HepG2 (cell line): ENCODE measurements at regions not wholly inside any gene's neighbourhood (a gene's known extent, or its start where the extent isn't known, plus 50 kb on each side); places are given as distances from the start of the nearest gene placed in this dataset.

Source experiments
- ATAC-seq: fragments of 200-7000 bp; cut with Tn5 transposase; 3 replicates; pipeline ENCODE4 v1.9.1; 2020; ENCODE audit warnings: mild to moderate bottlenecking, moderate library complexity
- BruUV-seq: library from RNA; stranded (reverse); fragments of 400-500 nt; replicated peaks from 2 replicates; lab custom pipeline; 2021; lab: Mats Ljungman, UMichigan
- CTCF ChIA-PET: fragments of 300-600 bp; formaldehyde crosslinking; extraction: SDS; loops from one replicate; lab custom pipeline; 2021; ENCODE audit warnings: low total read pairs, inconsistent platforms, low intra/inter-chr PET ratio; lab: Yijun Ruan, JAX
- POLR2A ChIA-PET: fragments of 350-600 bp; sonication (Branson Sonifier 250); formaldehyde crosslinking; loops from one replicate; lab custom pipeline; 2020; ENCODE audit warnings: antibody characterized with exemption, inconsistent platforms; lab: Yijun Ruan, JAX
- DNase-seq: peaks from one replicate; pipeline ENCODE4 v3.0.0-alpha.2; 2015; ENCODE audit warnings: low spot score
- FAIRE-seq: peaks from 3 replicates; lab custom pipeline; 2011; peaks lifted over from hg19 to GRCh38; lab: Jason Lieb, UNC
- H2AFZ ChIP-seq: one replicate; pipeline ENCODE4 v1.6.1; 2011; ENCODE audit warnings: low read length, inconsistent platforms
- H3K27ac ChIP-seq: fragments of 300-600 bp; 3 replicates; pipeline ENCODE4 v1.8.0; 2011; ENCODE audit warnings: mixed run types, mild to moderate bottlenecking, mixed read lengths, low read length, inconsistent platforms; ENCODE audit not compliant: insufficient read depth; ENCODE audit errors: extremely low read length
- H3K27me3 ChIP-seq, 2 experiments: fragments of 200-600 bp in 1 of 2; 2 replicates in 1 of 2; 3 replicates in 1 of 2; pipeline versions ENCODE4 v1.6.0 to v1.8.0; 2011; ENCODE audit warnings: low read length in 2 of 2, mild to moderate bottlenecking in 2 of 2, moderate library complexity in 2 of 2, inconsistent platforms in 1 of 2; ENCODE audit not compliant: insufficient read depth in 2 of 2, control insufficient read depth in 1 of 2
- H3K36me3 ChIP-seq, 2 experiments: fragments of 200-600 bp in 1 of 2; replicated peaks in 1 of 2; 2 replicates in 1 of 2; 3 replicates in 1 of 2; pipeline versions ENCODE4 v1.5.1 to v1.8.0; 2011; ENCODE audit warnings: low read length in 2 of 2, inconsistent platforms in 1 of 2; ENCODE audit not compliant: insufficient read depth in 2 of 2, control insufficient read depth in 1 of 2
- H3K4me1 ChIP-seq: 2 replicates; pipeline ENCODE4 v1.5.1; 2012; ENCODE audit warnings: low read length, inconsistent platforms; ENCODE audit not compliant: insufficient read depth
- H3K4me2 ChIP-seq: 2 replicates; pipeline ENCODE4 v1.6.0; 2011; ENCODE audit warnings: low read depth, low read length, inconsistent platforms
- H3K4me3 ChIP-seq, 3 experiments: fragments of 200-600 bp in 1 of 3; sonication (generic), shearing (Covaris generic) in 1 of 3; replicated peaks in 1 of 3; 2 replicates each; pipeline ENCODE4 v1.5.1; 2011 to 2016; ENCODE audit warnings: low read length in 3 of 3, inconsistent platforms in 2 of 3, low read depth in 2 of 3, mild to moderate bottlenecking in 2 of 3, control low read depth in 1 of 3, mixed read lengths in 1 of 3; ENCODE audit not compliant: insufficient read depth in 1 of 3
- H3K79me2 ChIP-seq: one replicate; pipeline ENCODE4 v1.6.1; 2011; ENCODE audit warnings: low read length, inconsistent platforms; ENCODE audit not compliant: insufficient read depth
- H3K9ac ChIP-seq: 2 replicates; pipeline ENCODE4 v1.6.0; 2011; ENCODE audit warnings: mild to moderate bottlenecking, low read depth, low read length, inconsistent platforms; ENCODE audit not compliant: insufficient read depth
- H3K9me3 ChIP-seq: 2 replicates; pipeline ENCODE4 v1.5.1; 2012; ENCODE audit warnings: mild to moderate bottlenecking, low read length
- H4K20me1 ChIP-seq: 2 replicates; pipeline ENCODE4 v1.6.0; 2011; ENCODE audit warnings: inconsistent platforms, mild to moderate bottlenecking, low read length, moderate library complexity; ENCODE audit not compliant: insufficient read depth
- KDM5B ChIP-seq: sonication (generic); formaldehyde crosslinking; IDR thresholded peaks from 2 replicates; pipeline ENCODE4 v1.4.0; 2020; ENCODE audit warnings: missing genetic modification reagents, mild to moderate bottlenecking, borderline replicate concordance
- PRPF4 ChIP-seq: fragments of 200-400 bp; formaldehyde crosslinking; IDR thresholded peaks from 2 replicates; pipeline ENCODE4 v1.6.1; 2016; ENCODE audit warnings: low read length, low read depth; ENCODE audit not compliant: poor library complexity, severe bottlenecking
- ZHX2 ChIP-seq, 2 experiments: sonication (generic) in 1 of 2; formaldehyde crosslinking in 1 of 2; IDR thresholded peaks; 2 replicates each; pipeline versions ENCODE4 v1.6.1 to v1.9.0; 2014 to 2022; ENCODE audit warnings: antibody characterized with exemption in 1 of 2, borderline replicate concordance in 1 of 2, inconsistent platforms in 1 of 2, low read depth in 1 of 2, missing genetic modification reagents in 1 of 2
- ZNF503 ChIP-seq: sonication (generic); formaldehyde crosslinking; IDR thresholded peaks from 2 replicates; pipeline ENCODE4 v1.4.0; 2020; ENCODE audit warnings: missing genetic modification reagents
- ZNF580 ChIP-seq: IDR thresholded peaks from 2 replicates; pipeline ENCODE4 v1.6.1; 2016; ENCODE audit warnings: low read depth, borderline replicate concordance
- in situ Hi-C: cut with HindIII; loops from 2 replicates; pipeline ENCODE4 v1.10.0; 2017; ENCODE audit warnings: low pct_unique_long_range_greater_than_20kb; ENCODE audit not compliant: extremely low pct_ligation_motif_present
- intact Hi-C: fragments of 100-400 bp; cut with micrococcal nuclease; formaldehyde crosslinking; loops from one replicate; pipeline ENCODE4 v1.10.0; 2022; ENCODE audit not compliant: unreplicated experiment
- TF ChIP-seq, protein P1 (sequence below): sonication (generic); formaldehyde crosslinking; IDR thresholded peaks from 2 replicates; pipeline ENCODE4 v1.5.0; 2020; ENCODE audit warnings: missing genetic modification reagents

DNA sequence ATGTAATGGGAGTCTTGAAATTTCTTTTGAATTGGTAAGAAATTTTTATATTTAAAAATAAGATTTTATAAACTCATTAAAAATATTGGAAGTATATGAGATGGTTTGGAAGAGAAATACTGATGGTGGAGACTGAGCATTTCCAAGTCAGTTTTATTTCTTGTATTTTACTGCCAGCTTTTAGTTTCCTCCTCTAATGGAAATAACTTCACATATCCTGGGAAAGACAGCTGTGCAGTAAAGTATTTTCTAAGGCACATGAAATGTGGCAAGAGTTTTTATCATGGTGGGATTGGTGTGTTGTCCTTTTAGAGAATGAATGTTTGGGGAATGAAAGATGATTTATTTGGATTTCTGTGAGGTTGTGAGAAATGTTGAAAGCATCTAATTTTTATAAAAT is 346.9 kb upstream of the RGS6 start:
- Histone ChIP-seq H3K27ac (no peak overlapping the region), H3K4me3 (no peak overlapping the region), H3K9me3 (no peaks in the 10 kb centered on the region), H3K36me3 (0 out of 5 replicates have a peak, but pooled peaks cover 0 to 7% of the 10 kb centered on the region in 2 experiments), H3K27me3 (no peaks in the 10 kb centered on the region), H4K20me1 (no peaks in the 10 kb centered on the region; the same call in 1 of the 2 replicates), H3K4me1 (peaks cover 18% of the 10 kb centered on the region), H3K9ac (no peak overlapping the region), H2AFZ (no peak overlapping the region), H3K79me2 (no peaks in the 10 kb centered on the region), H3K4me2 (no peak overlapping the region)
- intact Hi-C loops (no loop called here), in situ Hi-C loops (no loop called here)
- ChIA-PET CTCF (no interaction called here), POLR2A (no interaction called here)
- DNase-seq = no peak
- no peak for FAIRE-seq
- no peak for ATAC-seq
- BruUV-seq = no TSS peak
- TF ChIP-seq KDM5B = no peak
- no peak for TF ChIP-seq ZHX2 (IDR thresholded peaks at IDR 0.05; ENCODE audit: low read depth)
- no peak for TF ChIP-seq ZHX2 (CRISPR knock-in tag; IDR thresholded peaks at IDR 0.05; ENCODE audit: borderline replicate concordance)
- no peak for TF ChIP-seq ZNF580 (CRISPR knock-in tag)
- TF ChIP-seq, protein P1, sequence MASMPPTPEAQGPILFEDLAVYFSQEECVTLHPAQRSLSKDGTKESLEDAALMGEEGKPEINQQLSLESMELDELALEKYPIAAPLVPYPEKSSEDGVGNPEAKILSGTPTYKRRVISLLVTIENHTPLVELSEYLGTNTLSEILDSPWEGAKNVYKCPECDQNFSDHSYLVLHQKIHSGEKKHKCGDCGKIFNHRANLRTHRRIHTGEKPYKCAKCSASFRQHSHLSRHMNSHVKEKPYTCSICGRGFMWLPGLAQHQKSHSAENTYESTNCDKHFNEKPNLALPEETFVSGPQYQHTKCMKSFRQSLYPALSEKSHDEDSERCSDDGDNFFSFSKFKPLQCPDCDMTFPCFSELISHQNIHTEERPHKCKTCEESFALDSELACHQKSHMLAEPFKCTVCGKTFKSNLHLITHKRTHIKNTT (CRISPR knock-in tag) = no peak
- no peak for TF ChIP-seq ZNF503 (CRISPR knock-in tag)
- no peak for TF ChIP-seq PRPF4
